Fibroblast of peridontal ligament (primary cell): ENCODE measurements at regions not wholly inside any gene's neighbourhood (a gene's known extent, or its start where the extent isn't known, plus 50 kb on each side); places are given as distances from the start of the nearest gene placed in this dataset.

ENCODE experiments used
- DNase-seq: peaks from one replicate; pipeline ENCODE4 v3.0.0-alpha.2; 2010; ENCODE audit errors: extremely low read depth

- DNase-seq: peak; percentile 46
These were observed 95.7 kb upstream of the DOCK10 start for GRCh38 chr2:225137971-225138370.

- no peak for DNase-seq
These were observed 94.3 kb upstream of the DOCK10 start for GRCh38 chr2:225136552-225136951.

DNA sequence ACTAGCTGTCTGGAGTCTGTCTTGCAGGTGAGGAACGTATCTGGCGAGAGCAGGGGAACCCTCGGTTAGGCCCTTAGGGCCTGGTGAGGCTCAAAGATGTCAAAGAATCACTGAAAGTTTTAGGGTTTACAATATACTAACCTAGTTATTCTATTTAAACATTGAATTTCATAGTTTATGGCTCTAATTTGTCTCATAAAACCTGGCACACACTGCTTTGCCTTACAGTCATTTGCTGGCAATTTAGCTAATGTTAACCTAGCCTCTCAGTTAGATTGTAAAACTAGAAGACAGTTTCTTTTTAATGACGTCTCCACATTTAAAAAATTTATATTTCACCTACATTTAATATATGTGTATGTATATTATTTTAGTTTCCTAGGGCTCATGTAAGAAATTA lies 89.6 kb upstream of the DOCK10 start:
- DNase-seq: no peak

DNA sequence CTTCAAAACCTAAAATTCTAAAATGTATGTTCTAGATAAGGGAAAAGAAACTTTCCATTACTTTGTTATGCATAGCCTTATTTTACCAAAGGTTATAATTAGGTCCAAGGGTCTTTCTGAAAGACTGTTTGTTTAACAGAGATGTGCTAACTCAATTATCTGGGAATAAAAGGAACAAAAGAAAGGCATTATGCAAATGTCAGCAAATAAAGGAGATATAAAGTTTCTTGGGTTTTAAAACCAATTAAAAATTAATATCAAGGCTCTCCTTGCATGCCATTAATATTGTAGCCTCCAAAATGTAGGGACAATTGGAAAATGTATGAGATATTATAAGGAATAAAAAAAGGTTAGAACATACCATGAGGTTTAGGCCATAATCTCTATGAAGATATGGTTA lies 87.8 kb upstream of the DOCK10 start:
- no peak for DNase-seq

DNA sequence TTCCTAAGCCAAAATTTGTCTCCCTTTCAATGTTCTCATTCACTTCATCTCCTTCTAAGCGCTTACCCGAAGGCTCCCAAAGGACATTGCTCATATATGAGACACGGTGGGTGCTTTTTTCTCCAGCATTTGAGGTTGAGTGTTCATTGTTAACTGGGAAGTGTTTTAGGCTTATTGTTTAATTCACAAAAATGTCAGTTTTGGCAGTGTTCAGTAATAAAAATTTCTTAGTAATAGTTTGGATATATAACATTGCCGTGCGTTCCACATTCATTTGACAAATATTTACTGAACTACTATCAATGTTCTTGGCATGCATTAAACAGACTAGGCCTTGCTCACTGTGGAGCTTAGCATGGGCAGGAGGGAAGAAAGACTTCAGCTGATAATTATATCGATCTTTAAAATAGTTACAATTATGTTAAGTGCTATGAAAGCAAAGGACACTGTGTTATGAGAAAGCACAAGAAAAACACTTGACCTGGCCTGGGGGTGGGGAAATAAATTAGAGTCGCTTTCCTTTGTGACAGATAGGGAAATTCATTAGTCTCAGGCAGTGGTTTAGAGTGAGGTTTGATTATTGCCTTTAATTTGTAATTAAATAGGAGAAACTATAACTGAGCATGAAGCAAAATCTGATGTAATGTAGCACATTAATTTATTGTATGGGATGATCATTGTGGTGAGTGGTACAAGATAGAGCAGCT lies 82.2 kb upstream of the DOCK10 start:
- DNase-seq: no peak

DNA sequence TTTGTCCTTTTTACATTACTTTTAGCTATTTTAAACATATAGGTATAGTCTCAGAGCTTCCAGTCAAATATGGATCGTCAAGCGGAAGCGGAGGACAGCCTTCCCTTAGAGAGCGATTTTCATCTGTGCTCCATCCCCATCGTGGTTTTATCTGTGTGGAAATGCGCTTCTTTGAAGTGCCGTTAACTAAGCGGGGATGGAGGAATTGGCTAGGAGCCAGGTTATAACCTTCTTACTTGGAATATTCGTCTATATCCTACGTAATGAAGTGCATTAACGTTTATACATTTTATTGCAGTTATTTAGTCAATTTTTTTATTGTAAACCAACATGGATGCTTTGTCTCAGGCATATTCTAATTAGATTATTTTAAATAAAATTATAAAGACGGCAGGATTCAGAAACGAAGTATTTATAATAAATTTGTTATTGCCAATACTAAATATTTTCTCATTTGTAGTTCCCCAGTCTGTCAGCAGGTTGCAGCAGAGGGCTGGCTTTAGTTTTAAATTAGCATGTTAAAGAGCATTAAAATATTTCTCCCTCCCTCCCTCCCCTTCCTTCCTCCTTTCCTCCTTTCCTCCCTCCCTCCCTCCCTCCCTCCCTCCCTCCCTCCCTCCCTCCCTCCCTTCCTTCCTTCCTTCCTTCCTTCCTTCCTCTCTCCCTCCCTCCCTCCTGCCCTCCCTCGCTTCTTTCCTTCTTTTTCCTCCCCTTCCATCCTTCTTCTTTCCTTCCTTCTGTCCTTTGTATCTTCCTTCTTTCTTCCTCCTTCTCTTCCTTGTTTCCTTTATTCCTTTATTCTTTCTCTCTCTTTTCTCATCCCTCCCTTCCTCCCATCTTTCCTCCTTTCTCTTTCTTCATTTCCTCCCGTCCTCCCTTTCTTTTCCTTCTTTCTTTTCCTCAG lies 80.6 kb upstream of the DOCK10 start:
- DNase-seq: peak; percentile 72

- DNase-seq: no peak
These were observed 79.7 kb upstream of the DOCK10 start for GRCh38 chr2:225122007-225122406.

- DNase-seq: peak; percentile 58
These were observed 77.9 kb upstream of the DOCK10 start for GRCh38 chr2:225120186-225120585.

GRCh38 chr2:225117051-225117716 lies 74.9 kb upstream of the DOCK10 start:
- DNase-seq: peak; percentile 89

- DNase-seq: no peak
These were observed 72.6 kb upstream of the DOCK10 start for GRCh38 chr2:225114786-225115323.

DNA sequence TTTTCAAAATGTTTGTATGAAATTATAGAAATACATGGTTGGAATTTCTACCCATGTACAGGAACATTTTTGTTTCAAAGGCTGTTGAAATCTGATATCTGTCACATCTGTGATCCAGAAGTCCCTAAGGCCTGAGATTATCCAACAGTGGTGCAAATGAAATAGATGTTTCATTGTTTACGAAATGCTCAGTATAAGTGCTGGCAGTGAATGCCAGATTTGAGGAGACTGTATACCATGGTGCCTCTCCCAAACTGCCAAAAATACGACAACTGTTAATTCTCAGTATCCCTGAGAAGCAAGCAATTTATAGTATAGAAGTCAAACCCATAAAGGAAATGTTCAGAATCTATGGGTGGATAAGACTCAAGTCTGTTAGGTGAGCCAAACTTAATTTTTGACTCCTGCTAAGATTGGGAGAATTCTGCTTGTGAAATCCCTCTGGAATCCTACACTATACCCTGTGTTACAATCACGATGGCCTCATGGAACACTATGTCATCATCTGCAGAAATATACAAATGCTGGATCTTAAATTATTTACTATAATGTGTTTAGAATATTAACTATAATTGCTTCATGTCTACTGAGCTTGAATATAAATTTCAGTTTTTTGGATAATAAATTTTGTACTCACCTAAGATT lies 71.2 kb upstream of the DOCK10 start:
- no peak for DNase-seq

- DNase-seq: no peak
These were observed 70.3 kb upstream of the DOCK10 start for GRCh38 chr2:225112362-225113126.

- DNase-seq: no peak
These were observed 66.5 kb upstream of the DOCK10 start for GRCh38 chr2:225108805-225109204.

GRCh38 chr2:225104971-225105370 lies 62.7 kb upstream of the DOCK10 start:
- no peak for DNase-seq

- DNase-seq: no peak
These were observed 62.1 kb upstream of the DOCK10 start for GRCh38 chr2:225104321-225104720.

DNA sequence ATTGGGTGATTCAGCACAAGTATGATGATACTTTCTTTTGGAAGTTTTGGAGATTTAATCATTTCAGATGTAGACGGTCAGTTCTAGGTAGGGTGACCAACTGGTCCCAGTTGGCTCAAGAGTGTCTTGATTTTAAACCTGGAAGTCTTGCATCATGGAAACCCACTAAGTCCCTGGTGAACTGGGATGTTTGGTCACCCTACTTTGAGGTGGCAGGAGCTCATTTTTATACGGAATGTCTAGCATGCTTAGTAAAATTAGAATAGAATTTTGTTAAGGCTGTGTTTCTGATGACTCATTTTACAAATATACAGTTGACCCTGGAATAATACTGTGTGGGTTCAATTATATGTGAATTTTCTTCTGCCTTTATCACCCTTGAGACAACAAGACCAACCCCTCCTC lies 61.5 kb upstream of the DOCK10 start:
- peak; percentile 82 for DNase-seq

DNA sequence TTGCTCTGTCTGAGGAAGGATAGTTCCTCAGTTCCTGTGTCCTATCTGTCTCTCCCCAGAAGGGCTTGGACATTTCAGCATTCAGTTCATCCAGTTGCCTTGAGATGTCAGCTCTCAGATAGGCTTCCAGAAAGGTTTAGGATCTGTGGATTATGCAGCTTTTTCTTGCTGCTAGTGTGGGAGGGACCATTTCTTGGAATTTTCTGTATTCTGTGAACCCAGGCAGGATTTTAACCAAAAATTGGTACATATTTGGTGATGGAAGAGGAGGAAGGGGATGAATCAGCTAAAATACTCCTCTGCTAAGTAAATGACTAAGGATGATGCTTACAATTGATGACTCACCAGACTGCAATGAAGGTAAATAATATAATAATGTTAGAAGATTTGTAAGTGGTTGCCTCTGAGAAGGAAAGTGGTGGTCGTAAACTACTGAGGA lies 58.6 kb upstream of the DOCK10 start:
- DNase-seq: peak; percentile 95

- no peak for DNase-seq
These were observed 58.0 kb upstream of the DOCK10 start for GRCh38 chr2:225100269-225100668.

DNA sequence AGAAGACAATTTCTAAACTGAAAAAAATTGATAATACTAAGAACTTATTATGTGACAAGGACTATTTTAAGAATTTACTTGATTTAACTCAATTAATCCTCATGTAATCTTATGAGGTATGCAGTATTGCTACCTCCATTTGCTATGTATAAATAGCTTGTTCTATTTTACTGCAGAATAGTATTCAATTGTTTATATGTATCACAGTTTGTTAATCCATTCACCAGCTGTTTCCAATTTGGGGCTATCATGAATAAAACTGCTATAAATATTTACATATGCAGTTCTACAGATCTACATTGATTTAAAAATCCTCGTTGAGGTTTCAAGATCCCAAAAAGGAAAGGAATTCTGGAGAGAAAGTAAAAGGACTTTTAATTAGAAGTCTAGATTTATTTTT lies 54.8 kb upstream of the DOCK10 start:
- DNase-seq: peak; percentile 96
